ENCODE measurements at regions not wholly inside any gene's neighbourhood (a gene's known extent, or its start where the extent isn't known, plus 50 kb on each side); places are given as distances from the start of the nearest gene placed in this dataset.
"Not testable (repeated sequence)": the region's sequence is repeated elsewhere in the genome, so short reads cannot be mapped to it uniquely, and the experiment has no call there.

DNA sequence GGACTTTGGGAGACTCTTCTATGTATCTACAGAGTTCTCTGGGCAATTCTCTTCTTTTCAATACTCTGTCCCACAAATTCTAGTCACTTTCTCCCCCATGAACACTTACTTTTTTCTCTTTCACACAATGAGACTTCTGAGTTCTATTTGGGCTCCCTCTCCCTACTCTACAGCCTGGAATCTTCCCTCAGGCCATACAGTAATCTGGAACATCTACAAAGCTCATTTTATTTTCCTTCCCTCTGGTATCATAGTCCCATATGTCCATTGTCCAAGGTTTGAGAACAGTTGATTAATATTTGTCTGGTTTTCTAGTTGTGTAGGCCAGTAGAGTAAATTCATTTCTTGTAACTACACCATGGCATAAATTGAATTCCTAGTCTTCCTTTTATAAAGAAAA is 544.6 kb upstream of the RAG2 start:
- Mint-ChIP-seq H3K4me1 (ENCODE audit: unreplicated experiment) (no peaks in the 10 kb centered on the region), H3K27ac (ENCODE audit: unreplicated experiment) (no peak overlapping the region), H3K4me3 (ENCODE audit: unreplicated experiment) (no peak overlapping the region), H3K36me3 (ENCODE audit: low read depth, unreplicated experiment) (peaks cover 3% of the 10 kb centered on the region), H3K9me3 (ENCODE audit: unreplicated experiment) (peaks cover 6% of the 10 kb centered on the region), H3K27me3 (ENCODE audit: unreplicated experiment) (peaks cover 2% of the 10 kb centered on the region)
- DNase-seq (ENCODE audit: low spot score): no peak
- TF ChIP-seq, protein P1, sequence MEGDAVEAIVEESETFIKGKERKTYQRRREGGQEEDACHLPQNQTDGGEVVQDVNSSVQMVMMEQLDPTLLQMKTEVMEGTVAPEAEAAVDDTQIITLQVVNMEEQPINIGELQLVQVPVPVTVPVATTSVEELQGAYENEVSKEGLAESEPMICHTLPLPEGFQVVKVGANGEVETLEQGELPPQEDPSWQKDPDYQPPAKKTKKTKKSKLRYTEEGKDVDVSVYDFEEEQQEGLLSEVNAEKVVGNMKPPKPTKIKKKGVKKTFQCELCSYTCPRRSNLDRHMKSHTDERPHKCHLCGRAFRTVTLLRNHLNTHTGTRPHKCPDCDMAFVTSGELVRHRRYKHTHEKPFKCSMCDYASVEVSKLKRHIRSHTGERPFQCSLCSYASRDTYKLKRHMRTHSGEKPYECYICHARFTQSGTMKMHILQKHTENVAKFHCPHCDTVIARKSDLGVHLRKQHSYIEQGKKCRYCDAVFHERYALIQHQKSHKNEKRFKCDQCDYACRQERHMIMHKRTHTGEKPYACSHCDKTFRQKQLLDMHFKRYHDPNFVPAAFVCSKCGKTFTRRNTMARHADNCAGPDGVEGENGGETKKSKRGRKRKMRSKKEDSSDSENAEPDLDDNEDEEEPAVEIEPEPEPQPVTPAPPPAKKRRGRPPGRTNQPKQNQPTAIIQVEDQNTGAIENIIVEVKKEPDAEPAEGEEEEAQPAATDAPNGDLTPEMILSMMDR (IDR thresholded peaks at IDR 0.05; ENCODE audit: unreplicated experiment): no peak

DNA sequence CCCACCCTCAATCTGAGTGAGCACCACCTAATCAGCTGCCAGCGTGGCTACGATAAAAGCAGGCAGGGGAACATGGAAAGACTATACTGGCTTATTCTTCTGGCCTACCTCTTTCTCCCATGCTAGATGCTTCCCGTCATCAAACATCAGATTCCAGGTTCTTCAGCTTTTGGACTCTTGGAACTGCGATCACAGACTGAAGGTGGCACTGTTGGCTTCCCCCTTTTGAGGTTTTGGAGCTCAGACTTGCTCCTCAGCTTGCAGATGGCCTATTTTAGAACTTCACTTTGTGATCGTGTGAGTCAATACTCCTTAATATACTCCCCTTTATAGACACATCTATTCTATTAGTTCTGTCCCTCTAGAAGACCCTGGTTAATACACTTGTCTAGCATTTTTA is 543.7 kb upstream of the RAG2 start:
- no peaks in the 10 kb centered on the region for H3K4me1 Mint-ChIP-seq (ENCODE audit: unreplicated experiment)
- H3K9me3 Mint-ChIP-seq (ENCODE audit: unreplicated experiment): peaks cover 6% of the 10 kb centered on the region
- TF ChIP-seq, protein P1 (IDR thresholded peaks at IDR 0.05; ENCODE audit: unreplicated experiment): no peak
- H3K27ac Mint-ChIP-seq (ENCODE audit: unreplicated experiment): no peak overlapping the region
- DNase-seq (ENCODE audit: low spot score): no peak
- peaks cover 3% of the 10 kb centered on the region for H3K36me3 Mint-ChIP-seq (ENCODE audit: low read depth, unreplicated experiment)
- H3K4me3 Mint-ChIP-seq (ENCODE audit: unreplicated experiment): no peak overlapping the region
- H3K27me3 Mint-ChIP-seq (ENCODE audit: unreplicated experiment): peaks cover 2% of the 10 kb centered on the region

DNA sequence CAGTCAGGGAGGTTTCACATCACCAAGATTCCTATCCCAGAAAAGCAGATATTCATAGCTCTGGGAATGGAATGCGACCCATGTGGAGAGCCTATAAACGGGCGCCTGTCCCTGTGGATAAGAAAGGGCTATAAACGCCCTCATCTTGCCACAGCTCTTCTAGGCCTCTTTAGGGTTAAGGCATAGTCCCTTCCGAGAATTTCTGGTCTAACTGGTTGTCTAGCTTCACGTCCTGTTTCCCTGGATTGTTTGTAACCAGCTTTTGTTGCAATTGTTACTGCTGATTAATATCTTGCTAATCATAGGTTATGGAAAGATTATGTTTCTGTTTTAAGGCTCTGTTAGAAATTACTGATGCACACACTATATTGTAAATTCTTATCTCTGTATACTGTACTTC is 537.6 kb upstream of the RAG2 start:
- not testable (repeated sequence) for H3K27me3 Mint-ChIP-seq (ENCODE audit: unreplicated experiment); H3K36me3 Mint-ChIP-seq (ENCODE audit: low read depth, unreplicated experiment); H3K4me3 Mint-ChIP-seq (ENCODE audit: unreplicated experiment); DNase-seq (ENCODE audit: low spot score); H3K4me1 Mint-ChIP-seq (ENCODE audit: unreplicated experiment); H3K27ac Mint-ChIP-seq (ENCODE audit: unreplicated experiment); H3K9me3 Mint-ChIP-seq (ENCODE audit: unreplicated experiment)

DNA sequence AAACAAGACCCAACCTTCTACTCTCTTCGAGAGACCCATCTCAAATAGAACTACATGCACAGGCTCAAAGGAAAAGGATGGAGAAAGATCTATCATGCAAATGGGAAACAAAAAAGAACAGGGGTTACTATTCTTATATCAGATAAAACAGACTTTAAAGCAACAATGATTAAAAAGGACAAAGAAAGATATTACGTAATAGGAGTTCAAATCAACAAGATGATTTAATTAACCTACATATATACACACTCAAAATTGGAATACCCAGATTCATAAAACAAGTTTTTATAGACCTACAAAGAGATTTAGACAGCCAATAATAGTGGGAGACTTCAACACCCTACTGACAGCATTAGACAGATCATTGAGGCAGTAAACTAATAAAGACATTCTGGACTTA is 536.6 kb upstream of the RAG2 start:
- Mint-ChIP-seq H3K36me3 (ENCODE audit: low read depth, unreplicated experiment) (no peaks in the 10 kb centered on the region), H3K4me1 (ENCODE audit: unreplicated experiment) (no peaks in the 10 kb centered on the region), H3K27me3 (ENCODE audit: unreplicated experiment) (peaks cover 2% of the 10 kb centered on the region), H3K4me3 (ENCODE audit: unreplicated experiment) (no peak overlapping the region), H3K9me3 (ENCODE audit: unreplicated experiment) (peaks cover 9% of the 10 kb centered on the region), H3K27ac (ENCODE audit: unreplicated experiment) (no peak overlapping the region)
- TF ChIP-seq, protein P1 (IDR thresholded peaks at IDR 0.05; ENCODE audit: unreplicated experiment): no peak
- DNase-seq (ENCODE audit: low spot score): no peak

DNA sequence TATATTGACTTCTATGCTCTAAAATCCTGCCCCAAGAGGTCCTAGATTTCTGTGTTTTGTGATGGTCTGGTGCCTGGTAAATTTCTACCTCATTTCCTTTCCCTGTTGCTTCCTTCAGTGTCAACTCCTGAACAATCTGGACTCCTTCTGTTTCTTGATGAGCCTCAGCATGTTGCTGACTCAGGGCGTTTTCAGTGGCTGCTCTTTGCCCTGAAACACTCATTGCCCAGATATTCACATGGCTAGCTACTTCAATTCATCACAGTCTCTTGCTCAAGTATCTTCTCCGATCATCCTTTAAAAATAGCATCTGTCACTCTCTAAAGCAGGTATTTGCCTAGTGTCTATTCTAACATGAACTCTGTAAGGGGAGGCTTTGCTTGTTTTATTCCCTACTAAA is 526.3 kb upstream of the RAG2 start:
- Mint-ChIP-seq H3K4me3 (ENCODE audit: unreplicated experiment) (no peak overlapping the region), H3K27ac (ENCODE audit: unreplicated experiment) (no peak overlapping the region), H3K4me1 (ENCODE audit: unreplicated experiment) (no peaks in the 10 kb centered on the region), H3K27me3 (ENCODE audit: unreplicated experiment) (no peaks in the 10 kb centered on the region), H3K9me3 (ENCODE audit: unreplicated experiment) (no peaks in the 10 kb centered on the region), H3K36me3 (ENCODE audit: low read depth, unreplicated experiment) (no peaks in the 10 kb centered on the region)
- TF ChIP-seq, protein P1 (IDR thresholded peaks at IDR 0.05; ENCODE audit: unreplicated experiment): no peak
- no peak for DNase-seq (ENCODE audit: low spot score)

DNA sequence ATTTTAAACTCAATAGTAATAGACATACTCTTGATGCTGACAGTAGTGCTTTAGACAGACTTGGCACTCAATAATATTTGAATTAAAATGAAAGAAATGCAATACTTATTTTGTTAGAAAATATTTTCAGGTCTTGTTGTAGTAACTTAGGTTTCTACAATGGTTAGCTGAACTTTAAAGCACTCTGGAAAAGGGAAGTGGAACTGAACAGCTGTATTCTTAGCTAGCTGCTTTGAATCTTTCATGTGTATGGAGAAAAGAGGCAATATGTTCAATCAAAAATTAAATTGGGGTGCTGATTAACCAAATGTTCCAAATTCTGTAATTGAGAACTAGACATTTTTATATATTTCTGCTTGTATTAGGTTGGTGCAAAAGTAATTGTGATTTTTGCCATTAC is 517.9 kb upstream of the RAG2 start:
- Mint-ChIP-seq H3K27me3 (ENCODE audit: unreplicated experiment) (no peaks in the 10 kb centered on the region), H3K9me3 (ENCODE audit: unreplicated experiment) (no peaks in the 10 kb centered on the region), H3K36me3 (ENCODE audit: low read depth, unreplicated experiment) (no peaks in the 10 kb centered on the region), H3K4me3 (ENCODE audit: unreplicated experiment) (no peak overlapping the region), H3K4me1 (ENCODE audit: unreplicated experiment) (no peaks in the 10 kb centered on the region), H3K27ac (ENCODE audit: unreplicated experiment) (no peak overlapping the region)
- TF ChIP-seq, protein P1 (IDR thresholded peaks at IDR 0.05; ENCODE audit: unreplicated experiment): no peak
- DNase-seq (ENCODE audit: low spot score): no peak
